Stromal cell of bone marrow (primary cell): ENCODE measurements at regions not wholly inside any gene's neighbourhood (a gene's known extent, or its start where the extent isn't known, plus 50 kb on each side); places are given as distances from the start of the nearest gene placed in this dataset.
"Not testable (repeated sequence)": the region's sequence is repeated elsewhere in the genome, so short reads cannot be mapped to it uniquely, and the experiment has no call there.

Experiments
- DNase-seq: peaks from one replicate; pipeline ENCODE4 v3.0.0-alpha.2; 2012; ENCODE audit warnings: low read depth

DNA sequence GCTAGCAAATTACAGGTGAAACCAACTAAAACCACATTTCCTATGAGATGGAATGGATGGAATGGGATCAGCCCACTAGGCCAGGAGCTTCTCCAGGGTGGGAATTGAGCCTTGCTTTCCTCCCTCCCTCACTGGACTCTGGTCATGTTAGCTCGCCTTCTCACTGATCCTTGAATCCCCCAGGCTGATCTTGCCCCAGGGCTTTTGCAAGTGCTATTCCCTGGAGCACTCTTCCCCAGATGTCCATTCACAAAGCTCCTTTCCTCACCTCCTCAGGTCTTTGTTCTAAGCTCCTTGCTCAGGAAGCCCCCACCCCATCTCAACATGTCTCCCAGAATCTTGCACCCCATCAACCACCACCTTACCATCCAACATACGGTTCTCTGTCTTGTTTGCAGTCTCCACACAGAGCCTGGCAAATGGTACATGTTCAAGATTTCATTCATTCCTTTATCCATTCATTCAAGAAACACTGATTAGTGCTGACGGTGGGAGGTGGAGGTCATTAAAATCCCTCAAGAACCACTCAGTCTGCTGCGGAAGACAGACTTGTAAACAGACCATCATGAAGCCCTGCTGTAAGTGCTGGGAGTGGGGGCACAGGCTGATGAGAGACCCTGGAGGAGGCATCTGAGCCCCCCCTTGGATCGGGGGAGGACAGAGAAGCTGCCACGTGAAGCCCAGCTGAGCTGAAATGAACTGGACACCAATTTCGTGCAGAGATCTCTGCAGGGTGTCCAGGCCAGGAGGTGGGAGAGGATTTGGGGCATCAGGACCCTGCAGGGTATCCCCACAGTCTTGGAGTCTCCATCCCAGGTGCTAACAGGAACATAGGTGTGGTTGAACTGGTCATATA, 141.7 kb downstream of the BARX1 start:
- no peak for DNase-seq

GRCh38 chr9:93812410-93812668, 142.8 kb downstream of the BARX1 start:
- no peak for DNase-seq

DNA sequence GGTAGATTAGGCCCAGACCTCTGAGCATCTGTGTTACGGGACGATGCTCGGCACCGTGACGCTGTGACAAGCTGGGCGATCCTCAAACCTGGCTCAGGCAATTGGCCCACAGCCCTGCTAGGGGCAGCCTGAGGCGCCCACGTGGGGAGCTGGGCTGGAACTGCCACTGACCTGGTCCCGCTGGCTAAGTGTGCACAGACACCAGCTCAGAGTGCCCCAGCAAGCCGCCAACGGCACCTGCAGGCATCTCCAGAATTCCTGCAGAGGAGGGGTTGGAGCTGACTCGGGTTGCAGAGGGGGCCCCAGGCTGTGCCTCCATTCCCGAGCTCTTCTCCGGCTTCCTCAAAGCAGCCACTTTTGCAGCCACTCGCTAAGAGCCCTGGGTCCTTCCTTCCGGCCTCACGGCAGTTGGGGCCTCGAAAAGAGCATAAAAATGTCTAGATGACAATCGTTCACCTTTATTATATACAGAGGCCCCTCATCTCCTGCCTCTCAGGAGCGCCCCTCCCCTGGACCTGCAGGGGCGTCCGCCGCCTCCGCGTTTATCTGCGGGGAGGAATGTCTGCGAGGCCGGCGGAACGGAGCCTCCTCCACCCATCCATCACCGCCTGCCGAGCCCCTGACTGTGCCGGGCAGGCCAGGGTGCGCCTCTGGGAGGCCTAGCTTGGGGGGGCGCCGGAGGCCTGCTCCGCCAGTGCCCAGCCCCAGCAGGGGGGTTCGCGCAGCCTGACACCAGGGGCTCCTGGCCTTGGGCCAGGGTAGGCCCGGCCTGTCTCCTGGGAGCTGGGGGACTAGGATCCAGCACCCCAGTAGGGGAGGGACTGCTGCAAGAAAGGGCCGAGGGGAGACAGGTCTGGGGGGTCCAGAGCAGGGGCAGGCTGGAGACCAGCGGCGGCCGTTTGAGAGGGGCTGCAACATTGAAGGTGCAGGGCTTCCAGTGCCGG, 144.9 kb downstream of the BARX1 start:
- DNase-seq = no peak

- DNase-seq = no peak
Observed at GRCh38 chr9:93809204-93809940, 145.8 kb downstream of the BARX1 start.

GRCh38 chr9:93808115-93809029, 146.8 kb downstream of the BARX1 start:
- DNase-seq = no peak

DNA sequence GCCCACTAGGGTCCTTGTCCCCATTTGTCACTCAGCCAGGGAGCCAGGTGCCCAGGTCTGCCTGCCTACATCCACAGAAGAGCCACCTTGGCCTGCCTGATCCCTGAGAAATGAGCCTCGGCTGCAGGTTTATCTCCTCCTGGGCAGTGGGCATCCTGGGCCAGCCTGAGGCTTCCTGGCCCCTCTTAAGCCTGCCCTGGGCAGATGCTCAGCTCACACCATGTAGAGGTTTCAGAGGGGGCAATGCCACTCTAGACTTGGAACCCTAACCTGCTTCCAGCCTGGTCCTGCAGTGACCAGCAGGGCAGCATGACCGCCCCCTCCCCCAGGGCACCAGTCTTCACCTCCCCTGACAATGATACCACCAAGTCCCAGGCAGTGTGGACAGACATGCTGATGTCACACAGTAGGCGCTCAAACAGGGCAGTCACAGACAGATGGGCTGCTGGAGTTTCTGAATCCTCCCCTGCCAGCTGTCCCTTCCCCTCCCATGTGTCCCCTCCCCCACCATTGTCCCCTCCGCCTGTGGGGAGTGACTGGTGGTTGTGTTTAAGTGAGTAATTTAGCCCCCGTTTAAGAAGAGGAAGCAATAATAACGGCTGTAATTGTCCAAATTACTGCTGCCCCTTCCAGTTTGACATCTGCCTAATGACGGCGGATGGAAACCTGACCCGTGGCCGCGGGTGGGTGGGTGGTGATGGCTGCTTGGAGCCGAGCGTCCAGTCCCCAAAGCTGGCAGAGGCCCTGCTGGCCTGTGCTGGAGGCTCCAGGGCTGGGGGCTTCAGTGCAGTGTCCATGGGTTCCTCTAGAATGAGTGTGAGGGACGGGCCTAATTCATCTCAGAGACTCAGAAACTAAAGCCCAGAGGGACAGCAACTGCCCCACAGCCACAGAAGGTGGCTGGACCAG, 147.7 kb downstream of the BARX1 start:
- DNase-seq = no peak

DNA sequence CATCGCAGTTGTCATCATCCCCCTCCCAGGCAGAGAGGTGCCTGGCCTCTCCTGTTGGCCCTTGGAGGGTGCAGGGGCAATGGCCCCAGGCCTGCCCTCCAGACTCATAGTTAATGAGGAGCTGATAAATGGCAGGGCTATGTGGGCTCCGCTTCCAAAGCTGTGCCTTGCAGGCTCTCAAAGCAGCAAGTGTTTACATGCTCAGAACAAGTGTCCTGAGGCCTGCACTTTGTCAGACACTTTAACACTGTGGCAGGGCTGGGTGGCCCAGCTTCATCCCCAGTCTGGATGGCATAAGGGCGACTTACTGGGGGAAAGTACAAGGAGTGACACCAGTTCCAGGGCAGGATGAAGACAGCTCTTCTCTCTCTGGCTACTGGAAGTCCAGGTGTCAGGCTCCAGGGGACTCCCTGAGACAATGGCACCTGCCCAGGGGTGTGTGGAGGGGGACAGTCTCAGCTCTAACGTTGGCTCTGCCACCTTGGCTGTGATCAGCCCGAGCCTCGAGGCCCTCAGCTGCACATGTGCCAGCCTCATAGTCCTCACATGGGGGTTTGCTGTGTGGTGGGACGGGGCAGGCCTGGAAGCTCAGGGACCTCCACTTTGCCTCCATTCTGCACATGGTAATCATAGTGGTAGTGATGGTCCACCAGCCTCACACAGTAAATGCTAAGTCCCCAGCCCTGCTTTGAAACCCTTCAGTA, 153.4 kb downstream of the BARX1 start:
- no peak for DNase-seq

- DNase-seq = no peak
Observed at GRCh38 chr9:93801120-93801519, 154.0 kb downstream of the BARX1 start.

GRCh38 chr9:93792358-93792757, 162.8 kb downstream of the BARX1 start:
- no peak for DNase-seq

GRCh38 chr9:93786204-93786603, 169.0 kb downstream of the BARX1 start:
- DNase-seq = no peak

GRCh38 chr9:93776873-93777272, 178.3 kb downstream of the BARX1 start:
- DNase-seq = no peak

GRCh38 chr9:93776256-93776655, 178.9 kb downstream of the BARX1 start:
- no peak for DNase-seq

- DNase-seq = no peak
Observed at GRCh38 chr9:93774331-93775102, 180.6 kb downstream of the BARX1 start.

DNA sequence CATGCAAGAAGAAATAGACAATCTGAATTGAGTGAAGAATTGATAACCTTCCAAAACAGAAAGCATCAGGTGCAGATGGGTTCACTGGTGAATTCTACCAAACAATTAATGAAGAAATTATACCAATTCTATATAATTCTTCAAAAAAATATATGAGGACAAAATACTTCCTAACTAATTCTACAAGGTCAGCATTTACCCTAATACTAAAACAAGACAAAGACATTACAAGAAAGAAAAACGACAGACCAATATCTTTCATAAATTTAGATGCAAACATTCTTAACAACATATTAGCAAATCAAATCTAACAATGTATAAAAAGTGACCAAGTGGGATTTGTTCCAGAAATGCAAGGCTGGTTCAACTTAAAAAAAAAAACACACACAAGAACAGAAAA, 183.9 kb downstream of the BARX1 start:
- no peak for DNase-seq

GRCh38 chr9:93761822-93762221, 185.4 kb downstream of the PHF2 start:
- DNase-seq = no peak

GRCh38 chr9:93750045-93750444, 173.7 kb downstream of the PHF2 start:
- DNase-seq = no peak

GRCh38 chr9:93748827-93749226, 172.4 kb downstream of the PHF2 start:
- DNase-seq = not testable (repeated sequence)

DNA sequence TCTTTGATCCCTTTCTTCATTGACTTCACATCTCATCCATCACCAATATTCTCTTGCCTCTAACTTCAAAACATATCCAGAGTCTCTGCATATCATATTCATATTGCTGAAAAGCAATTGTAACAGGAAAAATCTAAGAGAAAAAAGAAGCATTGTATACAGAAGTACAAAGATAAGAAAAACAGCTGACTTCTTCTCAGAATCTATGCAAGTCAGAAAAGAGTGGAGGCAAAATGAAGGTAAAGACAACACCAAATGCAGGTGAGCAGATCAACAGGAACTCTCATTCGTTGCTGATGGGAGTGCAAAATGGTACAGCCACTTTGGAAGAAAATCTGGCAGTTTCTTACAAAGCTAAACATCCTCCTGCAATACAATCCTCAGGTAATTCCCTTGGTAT, 155.6 kb downstream of the PHF2 start:
- DNase-seq = no peak

GRCh38 chr9:93730648-93731047, 154.3 kb downstream of the PHF2 start:
- DNase-seq = no peak
